Mammary epithelial cell (primary cell): ENCODE measurements at regions not wholly inside any gene's neighbourhood (a gene's known extent, or its start where the extent isn't known, plus 50 kb on each side); places are given as distances from the start of the nearest gene placed in this dataset.

Experiments
- CTCF ChIP-seq, 2 donors: IDR thresholded peaks in 1 of 2; conservative IDR thresholded peaks in 1 of 2; 2 replicates each; pipeline ENCODE4 v1.5.1; 2011 to 2012; ENCODE audit warnings: inconsistent platforms in 2 of 2, low read length in 2 of 2, mild to moderate bottlenecking in 2 of 2, control low read depth in 1 of 2, low read depth in 1 of 2; ENCODE audit not compliant: insufficient read depth in 1 of 2; ENCODE audit errors: extremely low read depth in 1 of 2
- EZH2 ChIP-seq: IDR thresholded peaks from 2 replicates; pipeline ENCODE4 v1.6.1; 2012; ENCODE audit warnings: low read length, inconsistent platforms, borderline replicate concordance

DNA sequence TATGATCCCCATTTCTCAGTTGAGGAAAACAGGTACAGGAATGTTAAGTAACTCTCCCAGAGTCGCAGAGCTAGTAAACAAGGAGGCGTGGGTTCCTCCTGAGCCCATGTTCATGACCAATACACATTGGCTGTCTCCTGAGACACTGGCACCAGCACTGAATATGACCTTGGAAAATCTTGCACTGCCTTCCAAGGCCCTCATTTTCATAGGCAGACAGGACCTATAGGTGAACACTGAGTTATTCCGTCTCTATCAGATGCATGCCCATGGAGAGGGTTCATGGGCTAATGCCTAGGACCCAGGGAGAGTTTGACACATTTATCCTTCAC is 504.8 kb downstream of the RFC3 start:
- TF ChIP-seq CTCF (conservative IDR thresholded peaks at IDR 0.05 in 1 of 2, IDR thresholded peaks at IDR 0.05 in 1 of 2; ENCODE audit: extremely low read depth in 1 of 2, insufficient read depth in 1 of 2, low read depth in 1 of 2, low read length in 2 of 2), result no peak
- no peak for TF ChIP-seq EZH2
